ENCODE measurements at regions not wholly inside any gene's neighbourhood (a gene's known extent, or its start where the extent isn't known, plus 50 kb on each side); places are given as distances from the start of the nearest gene placed in this dataset.

DNA sequence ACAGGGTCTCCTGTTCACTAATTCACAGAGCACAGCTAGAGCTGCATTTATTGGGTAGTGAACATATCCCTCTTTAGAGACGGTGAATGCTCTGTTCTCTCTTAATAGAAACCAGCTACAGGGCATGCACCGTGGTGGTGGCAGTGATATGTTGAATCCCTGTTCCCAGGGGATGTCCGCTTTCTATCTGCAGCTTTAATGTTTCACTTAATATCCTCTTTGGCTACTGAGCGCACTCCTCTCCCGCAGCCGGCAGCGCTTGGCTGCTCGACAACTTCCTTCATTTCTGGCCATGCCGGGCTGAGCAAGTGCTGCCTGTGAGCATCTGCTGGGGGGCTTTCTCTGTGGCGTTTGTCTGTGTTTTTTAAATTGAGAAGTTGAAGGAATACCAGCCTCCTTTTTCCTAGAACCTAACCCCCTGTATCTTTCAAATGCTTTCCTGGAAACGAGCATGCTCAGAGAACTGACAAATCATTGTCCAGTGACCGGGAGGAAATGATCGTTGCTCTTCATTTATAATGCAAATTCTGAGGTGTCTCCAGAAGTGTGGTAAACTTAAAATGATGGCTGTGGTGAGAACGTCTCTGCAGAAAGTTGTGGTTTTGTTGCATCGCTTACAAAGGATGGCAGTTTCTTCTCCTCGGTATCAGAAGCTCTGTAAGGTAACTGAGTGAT lies 297.9 kb downstream of the UTRN start:
- DNase-seq, result no peak

DNA sequence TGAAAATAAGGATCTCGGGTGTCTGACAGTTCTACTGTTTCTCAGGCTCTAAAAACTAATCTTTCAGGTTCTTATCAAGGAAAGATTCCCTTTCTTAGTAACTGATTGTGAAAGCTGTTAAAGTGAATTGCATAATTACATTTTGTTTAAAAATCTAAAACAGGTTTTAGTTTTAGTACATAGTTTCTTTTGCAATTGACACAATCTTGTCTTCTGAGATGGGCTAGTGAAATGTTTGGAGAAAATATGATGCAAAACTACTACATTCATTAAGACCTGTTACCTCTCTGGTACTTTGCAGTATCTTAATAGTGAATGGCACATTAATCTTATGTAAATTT lies 298.4 kb downstream of the UTRN start:
- DNase-seq, result no peak

GRCh38 chr6:144585217-144585814 lies 300.2 kb downstream of the UTRN start:
- DNase-seq, result peak in 1 of 2 experiments; percentile 3

- DNase-seq, result no peak
These were observed 301.9 kb downstream of the UTRN start for GRCh38 chr6:144586986-144587385.

DNA sequence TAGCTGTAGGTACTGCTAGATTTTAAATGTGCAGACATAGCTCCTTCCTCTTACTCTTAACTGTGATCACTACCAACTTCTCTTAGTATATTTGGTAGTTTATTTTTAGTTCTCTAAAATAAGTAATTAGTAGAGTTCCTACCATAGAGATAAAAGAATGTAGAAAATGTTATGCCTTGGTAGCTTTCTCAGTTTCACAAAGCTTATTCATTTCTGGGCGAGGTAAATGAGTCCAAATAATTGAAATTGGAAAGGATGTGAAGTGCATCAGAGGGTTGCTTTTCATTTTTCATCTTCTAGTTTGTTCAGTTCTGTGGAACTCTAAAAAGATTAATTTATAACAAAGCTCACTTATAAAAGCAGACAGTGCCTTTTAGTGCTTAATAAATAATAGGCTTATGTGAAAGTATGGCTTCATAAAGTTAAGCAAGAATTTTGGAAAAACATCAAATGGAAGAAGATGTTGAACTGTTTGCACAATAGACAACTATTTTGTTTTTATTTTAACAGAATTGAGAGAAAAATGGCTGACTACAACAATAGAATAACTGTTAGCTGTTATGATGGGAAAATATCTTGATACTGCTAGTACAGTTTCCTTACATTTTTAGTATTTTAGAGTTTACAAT lies 303.7 kb downstream of the UTRN start:
- DNase-seq, result no peak

- DNase-seq, result no peak
These were observed 305.4 kb downstream of the UTRN start for GRCh38 chr6:144590532-144590931.

DNA sequence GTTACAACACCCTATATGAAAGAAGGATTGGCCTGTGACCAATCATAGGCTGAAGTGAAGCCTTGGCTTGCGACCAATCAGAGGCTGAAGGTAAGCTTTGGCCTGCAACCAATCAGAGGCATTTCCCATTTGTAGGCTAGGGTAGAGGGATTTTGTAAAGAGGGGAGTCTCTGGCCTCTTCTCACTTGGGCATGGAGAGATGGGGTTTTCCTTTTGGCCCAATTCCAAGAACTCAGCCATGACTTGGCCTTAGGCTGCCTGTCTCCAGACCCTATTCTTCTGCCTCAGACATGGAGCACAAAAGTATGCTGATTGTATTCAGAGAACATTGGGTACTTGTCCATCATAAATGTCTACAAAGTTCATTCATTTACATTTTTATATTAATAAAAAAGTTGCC lies 308.3 kb downstream of the UTRN start:
- DNase-seq, result no peak

GRCh38 chr6:144594585-144594984 lies 309.4 kb downstream of the UTRN start:
- no peak for DNase-seq

GRCh38 chr6:144595266-144595665 lies 310.1 kb downstream of the UTRN start:
- no peak for DNase-seq

DNA sequence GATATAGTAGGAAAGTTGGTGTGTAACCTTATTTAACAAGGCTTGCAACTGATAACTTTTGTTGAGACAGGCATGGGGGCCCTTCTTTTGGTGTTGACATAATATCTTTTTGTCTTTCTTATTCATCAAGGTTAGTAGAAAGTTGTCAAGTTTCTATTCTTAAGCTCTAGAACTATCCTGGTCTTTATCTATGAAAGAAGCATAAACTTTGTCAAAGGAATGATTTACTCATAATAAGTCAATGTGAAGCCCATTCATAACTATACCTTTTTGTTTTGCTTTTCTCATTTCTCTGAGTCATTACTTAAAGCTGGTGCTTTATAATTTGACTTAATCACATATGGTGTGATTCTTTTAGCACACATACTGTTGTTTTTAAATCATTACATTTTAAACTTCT lies 312.4 kb downstream of the UTRN start:
- DNase-seq, result no peak

- DNase-seq, result no peak
These were observed 314.5 kb downstream of the UTRN start for GRCh38 chr6:144599615-144600014.

DNA sequence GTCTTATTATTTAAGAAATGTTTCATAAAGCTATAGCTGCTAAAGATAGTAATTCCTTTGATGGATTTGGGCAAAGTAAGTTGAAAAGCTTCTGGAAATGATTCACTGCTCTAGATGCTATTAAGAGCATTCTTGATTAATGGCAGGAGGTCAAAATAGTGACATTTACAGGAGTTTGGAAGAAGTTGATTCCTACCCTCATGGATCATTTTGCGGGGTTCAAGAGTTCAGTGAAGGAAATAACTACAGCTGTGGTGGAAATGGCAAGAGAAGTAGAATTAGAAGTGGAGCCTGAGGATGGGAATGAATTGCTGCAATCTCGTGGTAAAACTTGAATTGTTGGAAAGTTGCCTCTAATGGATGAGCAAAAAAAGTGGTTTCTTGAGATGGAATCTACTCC lies 316.1 kb downstream of the UTRN start:
- DNase-seq, result no peak

DNA sequence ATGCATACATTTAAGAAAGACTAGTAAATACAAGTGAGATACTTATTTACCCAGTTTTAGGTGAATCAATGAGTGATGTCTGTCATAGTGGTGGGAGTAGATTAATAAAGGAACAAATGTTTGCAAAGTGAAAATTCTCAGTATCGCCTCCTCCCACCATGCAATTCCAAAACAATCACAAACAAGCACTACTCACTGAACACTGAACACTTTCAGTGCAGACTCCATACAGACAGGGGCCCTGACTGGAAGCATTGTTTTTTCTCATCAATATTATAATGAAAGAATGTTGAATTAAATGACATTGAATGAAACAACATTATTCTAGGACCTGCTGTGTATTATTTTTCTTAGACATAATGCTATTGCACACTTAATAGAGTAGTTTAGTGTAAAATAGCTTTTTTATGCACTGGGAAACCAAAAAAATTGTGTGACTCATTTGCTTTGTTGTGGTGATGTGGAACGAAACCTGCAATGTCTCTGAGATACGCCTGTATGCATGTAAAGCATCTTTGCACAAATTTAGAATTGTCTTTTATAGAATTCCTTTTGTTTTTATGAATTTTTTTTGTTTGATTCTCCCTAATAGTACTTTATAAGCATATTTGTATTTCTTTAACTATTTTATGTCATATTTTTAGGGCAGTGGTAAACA lies 317.5 kb downstream of the UTRN start:
- DNase-seq, result no peak

DNA sequence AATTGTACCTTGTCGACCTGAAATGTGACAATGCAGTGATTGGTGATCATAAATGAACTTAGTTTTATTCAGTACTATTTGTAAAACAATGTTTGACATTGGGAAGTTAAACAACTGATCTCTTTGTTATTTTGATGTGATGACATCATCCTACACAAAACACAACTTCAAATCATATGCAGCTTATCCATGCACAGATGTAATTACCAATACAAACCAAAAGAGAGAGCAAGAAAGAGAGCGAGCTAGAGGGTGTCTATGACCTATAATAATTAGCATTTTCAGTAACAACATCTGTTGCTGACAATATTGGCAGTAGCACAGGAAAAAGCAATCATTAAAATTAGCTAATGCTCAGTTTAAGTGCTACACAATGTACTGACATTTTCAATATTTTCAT lies 320.9 kb downstream of the UTRN start:
- DNase-seq, result no peak

- no peak for DNase-seq
These were observed 323.0 kb downstream of the UTRN start for GRCh38 chr6:144607998-144608735.

- no peak for DNase-seq
These were observed 327.7 kb downstream of the UTRN start for GRCh38 chr6:144612811-144613210.

GRCh38 chr6:144613859-144614258 lies 328.7 kb downstream of the UTRN start:
- DNase-seq, result no peak

DNA sequence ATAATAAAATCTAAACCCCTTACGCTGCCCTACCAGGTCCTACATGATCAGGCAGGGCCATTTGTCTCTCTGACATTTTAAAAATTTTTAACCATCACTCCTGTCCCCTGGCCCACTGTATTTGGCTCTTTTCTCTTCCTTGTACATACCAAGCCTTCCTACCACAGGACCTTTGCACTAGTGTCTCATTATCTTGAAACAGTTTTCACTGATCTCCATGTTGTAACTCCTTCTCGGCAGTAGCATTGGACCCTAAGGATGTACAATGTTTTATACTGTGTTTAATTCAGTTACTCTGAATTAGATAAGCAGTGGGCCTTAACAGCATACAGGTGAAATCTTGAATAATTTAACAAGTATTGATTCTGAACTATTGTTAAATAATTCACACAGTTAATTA lies 330.7 kb downstream of the UTRN start:
- DNase-seq, result no peak

- no peak for DNase-seq
These were observed 332.1 kb downstream of the UTRN start for GRCh38 chr6:144617191-144617590.

DNA sequence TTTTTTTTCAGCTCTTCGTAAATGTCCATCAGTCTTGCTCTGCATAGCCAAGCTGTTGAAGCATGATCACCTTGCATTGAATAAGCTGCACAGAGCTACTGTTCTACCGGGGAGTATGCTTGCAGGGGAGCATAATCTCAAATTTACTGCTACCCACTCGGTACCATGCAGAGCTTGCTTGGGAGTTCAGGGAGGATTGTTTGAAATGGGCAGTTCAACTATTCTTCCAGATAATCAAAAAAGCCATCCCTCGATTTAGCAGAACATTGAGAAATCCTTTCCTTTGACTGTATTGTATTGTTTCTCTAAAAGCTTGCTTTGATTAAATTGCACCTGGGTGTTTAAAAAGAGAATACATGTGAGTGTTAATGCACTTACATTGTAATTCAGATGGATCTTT lies 332.6 kb downstream of the UTRN start:
- peak in 1 of 2 experiments; percentile 32 for DNase-seq

DNA sequence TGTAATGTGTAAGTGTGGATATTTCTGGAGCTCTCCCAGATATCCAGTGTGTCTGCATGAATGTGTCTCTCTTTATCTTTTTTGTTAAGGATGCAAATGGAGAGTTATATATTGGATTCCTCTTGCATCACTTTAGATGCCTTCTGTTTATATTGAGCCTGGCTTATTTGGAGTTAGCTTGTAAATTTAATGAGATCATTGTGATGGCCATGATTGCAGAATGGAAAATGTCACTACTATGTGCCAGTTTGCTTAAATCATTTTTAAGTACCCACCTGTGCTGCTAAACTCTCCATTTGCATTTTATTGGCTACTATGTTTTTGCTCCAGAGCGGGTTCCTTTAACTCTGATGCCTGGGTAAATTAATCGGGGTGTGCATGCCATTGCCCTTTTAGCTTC lies 334.8 kb downstream of the UTRN start:
- DNase-seq, result no peak

DNA sequence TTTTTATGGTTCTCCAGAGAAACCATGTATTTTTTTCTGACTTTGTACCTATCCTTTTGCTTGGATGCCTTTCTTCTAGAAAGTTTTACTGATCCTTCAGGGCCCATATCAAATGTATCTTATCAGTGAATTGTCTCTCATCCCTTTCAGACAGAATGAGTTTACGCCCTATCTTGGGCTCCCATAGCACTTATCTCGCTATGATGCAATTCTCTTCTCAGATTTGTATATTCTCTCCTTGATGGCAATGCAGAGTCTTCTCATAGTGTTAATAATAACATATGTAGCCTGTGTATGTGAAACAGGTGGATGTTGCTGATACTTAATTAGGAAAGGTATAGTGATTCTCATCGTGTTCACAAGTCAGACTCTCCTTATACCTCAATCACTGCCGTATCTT lies 336.2 kb downstream of the UTRN start:
- no peak for DNase-seq

- DNase-seq, result no peak
These were observed 339.1 kb downstream of the UTRN start for GRCh38 chr6:144624246-144624645.

All from NCI-H1930 (cell line).